ENCODE measurements at regions not wholly inside any gene's neighbourhood (a gene's known extent, or its start where the extent isn't known, plus 50 kb on each side); places are given as distances from the start of the nearest gene placed in this dataset.

GRCh38 chr2:7444626-7445025 lies 527.4 kb downstream of the RNF144A start:
- TF ChIP-seq CTCF (IDR thresholded peaks at IDR 0.05; ENCODE audit: low read depth, low read length, missing input control), result no peak
- TF ChIP-seq RAD21 (IDR thresholded peaks at IDR 0.05), result no peak
- no peak for TF ChIP-seq ATF3 (IDR thresholded peaks at IDR 0.05)
- TF ChIP-seq MAX (IDR thresholded peaks at IDR 0.05), result no peak
- TF ChIP-seq NR2F2 (IDR thresholded peaks at IDR 0.05), result no peak
- TF ChIP-seq GABPA (IDR thresholded peaks at IDR 0.05 in 1 of 2, conservative IDR thresholded peaks at IDR 0.05 in 1 of 2), result no peak
- TF ChIP-seq ZBTB33 (IDR thresholded peaks at IDR 0.05), result no peak
- no peak for TF ChIP-seq JUND (IDR thresholded peaks at IDR 0.05)
- no peak for TF ChIP-seq REST (IDR thresholded peaks at IDR 0.05)
- TF ChIP-seq TAF1 (conservative IDR thresholded peaks at IDR 0.05), result no peak
- TF ChIP-seq EGR1 (IDR thresholded peaks at IDR 0.05; ENCODE audit: low read depth in 2 of 2), result no peak
- no peak for TF ChIP-seq FOXA1 (IDR thresholded peaks at IDR 0.05)
- no peak for TF ChIP-seq FOXA2 (IDR thresholded peaks at IDR 0.05)
- TF ChIP-seq YY1 (IDR thresholded peaks at IDR 0.05), result no peak
